ENCODE measurements at regions not wholly inside any gene's neighbourhood (a gene's known extent, or its start where the extent isn't known, plus 50 kb on each side); places are given as distances from the start of the nearest gene placed in this dataset.

DNA sequence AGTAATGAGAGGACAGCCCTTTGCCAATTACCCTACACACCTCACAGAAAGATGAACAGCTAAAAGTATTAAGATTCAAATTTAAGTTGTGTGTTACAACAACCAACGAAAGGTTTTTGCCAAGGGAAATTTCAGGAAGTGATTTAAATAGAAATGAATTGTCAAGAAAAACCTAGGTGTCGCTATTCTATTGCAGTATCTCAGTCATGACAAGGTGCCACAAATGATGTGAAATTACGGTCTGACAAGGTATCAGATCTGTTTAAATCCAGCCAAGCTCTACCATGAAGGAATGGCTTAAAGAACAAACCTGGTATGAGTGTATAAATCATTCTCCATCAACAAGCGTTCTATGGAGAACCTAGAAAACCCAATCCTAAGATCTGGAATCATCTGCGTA lies 189.7 kb downstream of the ATPSCKMT start:
- no peak overlapping the region for H3K4me3 ChIP-seq (ENCODE audit: low read depth, low read length)
- DNase-seq (ENCODE audit: low read depth): no peak
- TF ChIP-seq MYC (IDR thresholded peaks at IDR 0.05; ENCODE audit: low read depth, low read length) (no peak), POLR2A (IDR thresholded peaks at IDR 0.05; ENCODE audit: extremely low read depth, insufficient read length) (no peak)
- TF ChIP-seq, protein P1, sequence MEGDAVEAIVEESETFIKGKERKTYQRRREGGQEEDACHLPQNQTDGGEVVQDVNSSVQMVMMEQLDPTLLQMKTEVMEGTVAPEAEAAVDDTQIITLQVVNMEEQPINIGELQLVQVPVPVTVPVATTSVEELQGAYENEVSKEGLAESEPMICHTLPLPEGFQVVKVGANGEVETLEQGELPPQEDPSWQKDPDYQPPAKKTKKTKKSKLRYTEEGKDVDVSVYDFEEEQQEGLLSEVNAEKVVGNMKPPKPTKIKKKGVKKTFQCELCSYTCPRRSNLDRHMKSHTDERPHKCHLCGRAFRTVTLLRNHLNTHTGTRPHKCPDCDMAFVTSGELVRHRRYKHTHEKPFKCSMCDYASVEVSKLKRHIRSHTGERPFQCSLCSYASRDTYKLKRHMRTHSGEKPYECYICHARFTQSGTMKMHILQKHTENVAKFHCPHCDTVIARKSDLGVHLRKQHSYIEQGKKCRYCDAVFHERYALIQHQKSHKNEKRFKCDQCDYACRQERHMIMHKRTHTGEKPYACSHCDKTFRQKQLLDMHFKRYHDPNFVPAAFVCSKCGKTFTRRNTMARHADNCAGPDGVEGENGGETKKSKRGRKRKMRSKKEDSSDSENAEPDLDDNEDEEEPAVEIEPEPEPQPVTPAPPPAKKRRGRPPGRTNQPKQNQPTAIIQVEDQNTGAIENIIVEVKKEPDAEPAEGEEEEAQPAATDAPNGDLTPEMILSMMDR (IDR thresholded peaks at IDR 0.05; ENCODE audit: low read depth, low read length): no peak
- TF ChIP-seq, protein P2, sequence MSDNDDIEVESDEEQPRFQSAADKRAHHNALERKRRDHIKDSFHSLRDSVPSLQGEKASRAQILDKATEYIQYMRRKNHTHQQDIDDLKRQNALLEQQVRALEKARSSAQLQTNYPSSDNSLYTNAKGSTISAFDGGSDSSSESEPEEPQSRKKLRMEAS (IDR thresholded peaks at IDR 0.05; ENCODE audit: low read depth, low read length): no peak

DNA sequence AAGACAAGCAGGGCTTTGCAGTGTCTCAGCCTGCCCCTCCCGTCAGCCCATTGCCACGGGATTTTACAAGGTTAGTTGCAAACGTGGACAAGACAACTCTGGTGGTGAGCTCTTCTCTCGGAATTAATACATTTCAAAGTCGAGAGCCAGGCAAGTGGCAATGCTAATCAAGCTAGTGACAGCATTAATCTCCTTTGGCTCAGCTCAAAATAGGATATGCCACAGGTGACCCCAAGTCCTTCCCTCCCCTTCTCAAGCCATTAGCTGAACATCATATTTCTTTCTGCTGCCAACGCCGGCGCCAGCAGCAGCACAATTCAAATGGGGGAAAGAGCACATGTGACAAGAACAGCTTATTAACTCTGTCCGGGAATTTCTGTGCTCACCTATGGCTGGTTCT lies 190.1 kb downstream of the ATPSCKMT start:
- TF ChIP-seq, protein P2 (IDR thresholded peaks at IDR 0.05; ENCODE audit: low read depth, low read length): no peak
- no peak for TF ChIP-seq MYC (IDR thresholded peaks at IDR 0.05; ENCODE audit: low read depth, low read length)
- TF ChIP-seq, protein P1 (IDR thresholded peaks at IDR 0.05; ENCODE audit: low read depth, low read length): no peak
- TF ChIP-seq POLR2A (IDR thresholded peaks at IDR 0.05; ENCODE audit: extremely low read depth, insufficient read length): no peak
- H3K4me3 ChIP-seq (ENCODE audit: low read depth, low read length): no peak overlapping the region
- no peak for DNase-seq (ENCODE audit: low read depth)

DNA sequence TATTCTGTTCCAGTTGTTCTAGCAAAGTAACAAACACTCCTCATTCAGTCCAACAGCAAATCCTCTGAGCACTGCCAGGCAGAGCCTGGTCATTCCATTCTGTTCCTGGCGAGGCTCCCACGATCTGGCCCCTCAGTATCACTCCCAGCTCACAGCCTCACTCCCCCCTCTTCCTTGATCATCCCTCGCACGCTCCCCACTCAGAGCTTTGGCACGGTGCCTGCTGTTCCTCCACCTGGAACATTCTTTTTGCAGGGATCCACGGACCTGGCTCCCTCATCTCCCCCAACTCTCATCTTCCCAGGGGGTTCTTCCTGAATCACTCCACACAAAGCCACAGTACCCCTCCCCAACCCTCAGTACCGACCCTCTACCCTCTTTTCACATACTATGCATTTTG lies 192.3 kb downstream of the ATPSCKMT start:
- TF ChIP-seq, protein P1 (IDR thresholded peaks at IDR 0.05; ENCODE audit: low read depth, low read length): no peak
- TF ChIP-seq, protein P2 (IDR thresholded peaks at IDR 0.05; ENCODE audit: low read depth, low read length): no peak
- no peak for TF ChIP-seq POLR2A (IDR thresholded peaks at IDR 0.05; ENCODE audit: extremely low read depth, insufficient read length)
- no peak for TF ChIP-seq MYC (IDR thresholded peaks at IDR 0.05; ENCODE audit: low read depth, low read length)
- H3K4me3 ChIP-seq (ENCODE audit: low read depth, low read length): no peak overlapping the region
- DNase-seq (ENCODE audit: low read depth): no peak

DNA sequence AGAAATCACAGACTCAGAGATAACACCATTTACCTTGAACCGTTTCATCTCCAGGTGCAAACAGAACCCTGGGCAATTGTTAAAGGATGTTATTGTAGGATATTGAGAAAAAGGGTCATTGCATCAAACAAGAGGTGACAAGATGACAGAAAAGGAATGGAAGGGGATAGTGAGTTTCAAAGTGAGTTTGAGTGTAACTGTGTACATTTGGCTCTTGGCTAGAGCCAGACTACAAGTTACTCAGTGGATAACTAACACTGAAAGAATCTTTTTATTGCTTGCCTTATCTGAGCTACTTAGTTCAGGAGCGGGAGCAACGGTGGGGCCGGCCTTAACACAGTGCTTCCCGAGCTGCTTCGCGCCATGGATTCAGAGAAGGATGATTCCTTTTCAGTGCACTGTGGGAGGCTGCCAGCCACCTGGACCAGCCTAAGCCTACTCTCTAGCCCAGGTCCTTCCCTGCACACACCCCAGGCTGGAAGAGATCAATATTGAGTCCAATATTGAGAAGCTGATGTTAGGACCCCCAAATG lies 193.4 kb downstream of the ATPSCKMT start:
- DNase-seq (ENCODE audit: low read depth): no peak
- TF ChIP-seq, protein P1 (IDR thresholded peaks at IDR 0.05; ENCODE audit: low read depth, low read length): no peak
- TF ChIP-seq POLR2A (IDR thresholded peaks at IDR 0.05; ENCODE audit: extremely low read depth, insufficient read length) (no peak), MYC (IDR thresholded peaks at IDR 0.05; ENCODE audit: low read depth, low read length) (no peak)
- TF ChIP-seq, protein P2 (IDR thresholded peaks at IDR 0.05; ENCODE audit: low read depth, low read length): no peak

DNA sequence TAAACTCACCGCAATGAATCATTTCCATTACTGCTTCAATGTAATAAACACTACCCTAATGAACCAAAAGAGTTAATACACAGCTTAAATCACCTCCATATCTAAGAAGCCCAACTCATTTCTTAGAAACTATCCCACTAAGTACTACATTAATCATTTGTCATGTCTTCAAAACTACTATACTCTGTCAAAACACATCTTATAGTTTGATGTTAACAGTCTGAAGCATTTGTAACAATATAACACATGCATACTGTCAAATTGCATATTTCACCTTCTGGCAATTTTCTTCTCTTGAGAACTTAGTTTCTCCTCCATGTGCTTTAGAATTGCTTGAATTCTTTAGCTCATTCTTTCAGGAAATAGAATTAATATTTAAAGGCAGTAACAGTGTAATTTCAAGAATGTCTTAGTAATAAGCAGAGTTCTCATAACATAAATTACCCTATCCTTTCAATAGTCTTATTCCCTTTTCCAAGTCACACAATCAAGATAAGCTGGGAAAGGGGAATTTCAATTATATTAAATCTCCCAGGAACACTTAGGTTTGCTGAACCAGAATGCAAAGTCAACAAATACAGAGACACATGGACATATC lies 199.7 kb downstream of the ATPSCKMT start:
- DNase-seq (ENCODE audit: low read depth): no peak
- H3K4me3 ChIP-seq (ENCODE audit: low read depth, low read length): no peak overlapping the region
- TF ChIP-seq, protein P2 (IDR thresholded peaks at IDR 0.05; ENCODE audit: low read depth, low read length): no peak
- no peak for TF ChIP-seq POLR2A (IDR thresholded peaks at IDR 0.05; ENCODE audit: extremely low read depth, insufficient read length)
- TF ChIP-seq, protein P1 (IDR thresholded peaks at IDR 0.05; ENCODE audit: low read depth, low read length): no peak
- TF ChIP-seq MYC (IDR thresholded peaks at IDR 0.05; ENCODE audit: low read depth, low read length): no peak

More for the DNA sequence above, 193.4 kb downstream of the ATPSCKMT start:
- no peak overlapping the region for H3K4me3 ChIP-seq (ENCODE audit: low read depth, low read length)

Measured in NB4 (cell line).